ENCODE measurements at regions not wholly inside any gene's neighbourhood (a gene's known extent, or its start where the extent isn't known, plus 50 kb on each side); places are given as distances from the start of the nearest gene placed in this dataset.

GRCh38 chr10:84935772-84936171 lies 607.4 kb downstream of the CCSER2 start:
- no peak for TF ChIP-seq ZNF174 (tag by site-specific recombination; IDR thresholded peaks at IDR 0.05)
- no peak for TF ChIP-seq CTCF (tag by site-specific recombination; IDR thresholded peaks at IDR 0.05)
- TF ChIP-seq ZNF433 (tag by site-specific recombination; IDR thresholded peaks at IDR 0.05; ENCODE audit: low read depth): no peak
- TF ChIP-seq ZNF514 (tag by site-specific recombination; IDR thresholded peaks at IDR 0.05): no peak
- TF ChIP-seq ZNF24 (tag by site-specific recombination; IDR thresholded peaks at IDR 0.05): no peak
- no peak for TF ChIP-seq ZNF146 (tag by site-specific recombination; IDR thresholded peaks at IDR 0.05)
- no peak for TF ChIP-seq GLI4 (tag by site-specific recombination; IDR thresholded peaks at IDR 0.05)
- TF ChIP-seq ZNF274 (IDR thresholded peaks at IDR 0.05; ENCODE audit: low read length): no peak
- TF ChIP-seq ZNF274 (tag by site-specific recombination; IDR thresholded peaks at IDR 0.05; ENCODE audit: borderline replicate concordance): no peak
- TF ChIP-seq PATZ1 (tag by site-specific recombination; IDR thresholded peaks at IDR 0.05): no peak
- no peak for TF ChIP-seq ZNF792 (tag by site-specific recombination; IDR thresholded peaks at IDR 0.05)
- no peak for TF ChIP-seq ZBTB21 (tag by site-specific recombination; IDR thresholded peaks at IDR 0.05)
- TF ChIP-seq ZBTB44 (tag by site-specific recombination; IDR thresholded peaks at IDR 0.05): no peak
- TF ChIP-seq ZNF398 (tag by site-specific recombination; IDR thresholded peaks at IDR 0.05): no peak
